GM18517 (cell line): ENCODE measurements at regions not wholly inside any gene's neighbourhood (a gene's known extent, or its start where the extent isn't known, plus 50 kb on each side); places are given as distances from the start of the nearest gene placed in this dataset.
"Not testable (repeated sequence)": the region's sequence is repeated elsewhere in the genome, so short reads cannot be mapped to it uniquely, and the experiment has no call there.

ENCODE experiments used
- ATAC-seq: cut with Tn5 transposase; IDR thresholded peaks from one replicate; pipeline ENCODE4 v1.9.1; 2021; ENCODE audit warnings: mild to moderate bottlenecking, moderate library complexity; ENCODE audit not compliant: unreplicated experiment

DNA sequence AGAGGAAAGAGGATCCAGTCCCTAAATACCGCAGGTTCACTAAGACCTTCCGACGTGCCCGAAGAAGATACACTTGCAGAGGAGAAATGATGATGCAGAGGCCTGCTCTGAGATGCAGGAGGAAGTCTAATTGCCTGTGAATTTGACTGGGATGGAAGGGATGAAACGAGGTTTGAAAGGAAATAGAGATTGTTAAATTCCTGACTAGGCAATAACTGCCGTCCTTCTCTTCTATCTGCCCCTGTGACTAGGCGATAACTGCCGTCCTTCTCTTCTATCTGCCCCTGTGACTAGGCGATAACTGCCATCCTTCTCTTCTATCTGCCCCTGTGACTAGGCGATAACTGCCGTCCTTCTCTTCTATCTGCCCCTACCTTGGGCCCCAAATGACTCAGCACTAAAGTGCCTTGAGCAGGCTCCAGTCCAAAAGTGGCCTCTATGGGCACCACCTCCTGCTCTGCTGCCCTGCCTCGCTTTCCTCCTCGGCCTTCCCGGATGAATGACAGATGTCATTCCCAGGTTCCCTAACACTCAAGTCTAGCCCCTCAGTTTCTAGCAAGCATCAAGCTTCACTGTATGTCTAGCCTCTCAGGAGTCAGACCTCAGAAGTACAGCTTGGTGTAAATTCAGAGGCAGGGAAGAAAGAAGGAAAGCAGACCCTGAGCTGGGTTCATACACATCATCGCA is 189.1 kb downstream of the FOXD4L6 start:
- not testable (repeated sequence) for ATAC-seq

GRCh38 chr9:40935336-40935735 is 193.1 kb downstream of the FOXD4L6 start:
- ATAC-seq, result no peak

- not testable (repeated sequence) for ATAC-seq
These were observed 194.0 kb downstream of the FOXD4L6 start for GRCh38 chr9:40934480-40934879.

GRCh38 chr9:40930426-40930825 is 198.1 kb downstream of the FOXD4L6 start:
- not testable (repeated sequence) for ATAC-seq

DNA sequence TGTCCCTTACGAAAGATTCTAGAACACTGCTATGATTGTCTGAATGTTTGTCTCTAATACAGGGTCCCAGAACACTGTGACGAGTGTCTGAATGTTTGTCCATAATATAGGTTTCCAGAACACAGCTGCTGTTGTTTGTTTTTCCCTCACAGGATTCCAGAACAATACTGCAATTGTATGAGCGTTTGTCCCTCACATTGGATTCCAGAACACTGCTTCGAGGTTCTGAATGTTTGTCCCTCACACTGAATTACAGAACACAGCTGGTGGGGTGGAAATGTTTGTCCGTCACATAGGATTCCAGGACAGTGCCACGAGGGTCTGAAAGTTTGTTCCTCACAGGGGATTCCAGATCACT is 199.0 kb downstream of the FOXD4L6 start:
- ATAC-seq, result not testable (repeated sequence)

GRCh38 chr9:40928803-40929487 is 199.5 kb downstream of the FOXD4L6 start:
- no peak for ATAC-seq

DNA sequence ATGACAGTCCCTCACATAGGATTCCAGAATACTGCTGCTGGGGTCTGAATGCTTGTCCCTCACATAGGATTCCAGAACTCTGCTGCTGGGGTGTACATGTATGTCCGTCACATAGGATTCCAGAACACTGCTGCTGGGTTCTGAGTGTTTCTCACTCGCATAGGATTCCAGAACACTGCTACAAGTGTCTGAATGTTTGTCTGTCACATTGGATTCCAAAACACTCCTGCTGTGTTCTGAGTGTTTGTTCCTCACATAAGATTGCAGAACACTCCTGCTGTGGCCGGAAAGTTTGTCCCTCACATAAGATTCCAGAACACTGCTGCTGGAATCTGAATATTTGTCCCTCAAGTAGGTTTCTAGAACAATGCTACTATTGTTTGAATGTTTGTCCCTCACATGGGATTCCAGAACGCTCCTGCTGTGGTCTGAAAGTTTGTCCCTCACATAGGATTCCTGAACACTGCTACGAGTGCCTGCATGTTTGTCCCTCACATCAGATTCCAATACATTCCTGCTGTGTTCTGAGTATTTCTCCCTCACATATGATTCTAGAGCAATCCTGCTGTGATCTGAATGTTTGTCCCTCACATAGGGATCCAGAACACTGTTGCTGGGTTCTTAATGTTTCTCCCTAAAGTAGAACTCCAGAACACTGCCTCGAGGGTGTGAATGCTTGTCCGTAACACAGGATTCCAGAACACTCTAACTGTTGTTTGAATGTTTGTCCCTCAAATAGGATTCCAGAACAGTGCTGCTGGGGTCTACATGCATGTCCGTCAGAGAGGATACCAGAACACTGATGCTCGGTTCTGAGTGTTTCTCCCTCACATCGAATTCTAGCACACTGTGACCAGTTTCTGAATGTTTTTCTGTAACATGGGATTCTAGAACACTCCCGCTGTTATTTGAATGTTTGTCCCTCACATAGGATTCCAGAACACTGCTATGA is 200.4 kb downstream of the FOXD4L6 start:
- no peak for ATAC-seq

- ATAC-seq, result no peak
These were observed 201.2 kb downstream of the FOXD4L6 start for GRCh38 chr9:40927260-40927631.

- no peak for ATAC-seq
These were observed 201.8 kb downstream of the FOXD4L6 start for GRCh38 chr9:40926404-40927259.

DNA sequence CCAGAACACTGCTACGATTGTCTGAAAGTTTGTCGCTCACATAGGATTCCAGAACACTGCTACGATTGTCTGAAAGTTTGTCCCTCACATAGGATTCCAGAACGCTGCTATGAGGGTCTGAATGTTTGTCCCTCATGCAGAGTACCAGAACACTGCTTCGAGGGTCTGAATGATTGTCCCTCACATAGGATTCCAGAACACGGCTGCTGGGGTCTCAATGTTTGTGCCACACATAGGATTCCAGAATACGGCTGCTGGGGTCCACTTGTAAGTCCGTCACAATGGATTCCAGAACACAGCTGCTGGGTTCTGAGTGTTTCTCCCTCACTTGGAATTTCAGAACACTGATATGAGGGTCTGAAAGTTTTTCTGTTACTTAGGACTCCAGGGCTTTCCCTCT is 203.3 kb downstream of the FOXD4L6 start:
- no peak for ATAC-seq

GRCh38 chr9:40916399-40916783 is 212.1 kb downstream of the FOXD4L6 start:
- not testable (repeated sequence) for ATAC-seq

DNA sequence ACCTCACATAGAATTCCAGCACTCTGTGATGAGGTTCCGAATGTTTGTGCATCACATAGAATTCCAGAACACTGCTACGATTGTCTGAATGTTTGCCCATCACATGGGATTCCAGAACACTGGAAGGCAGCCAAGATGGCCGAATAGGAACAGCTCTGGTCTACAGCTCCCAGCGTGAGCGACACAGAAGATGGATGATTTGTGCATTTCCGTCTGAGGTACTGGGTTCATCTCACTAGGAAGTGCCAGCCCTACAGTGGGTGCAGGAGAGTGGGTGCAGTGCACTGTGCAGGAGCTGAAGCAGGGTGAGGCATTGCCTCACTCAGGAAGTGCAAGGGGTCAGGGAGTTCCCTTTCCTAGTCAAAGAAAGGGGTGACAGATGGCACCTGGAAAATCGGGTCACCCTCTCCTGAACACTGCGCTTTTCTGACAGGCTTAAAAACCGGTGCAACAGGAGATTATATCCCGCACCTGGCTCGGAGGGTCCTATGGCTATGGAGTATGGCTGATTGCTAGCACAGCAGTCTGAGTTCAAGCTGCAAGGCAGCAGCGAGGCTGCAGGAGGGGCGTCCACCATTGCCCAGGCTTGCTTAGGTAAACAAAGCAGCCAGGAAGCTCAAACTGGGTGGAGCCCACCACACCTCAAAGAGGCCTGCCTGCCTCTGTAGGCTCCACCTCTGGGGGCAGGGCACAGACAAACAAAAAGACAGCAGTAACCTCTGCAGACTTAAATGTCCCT is 212.7 kb downstream of the FOXD4L6 start:
- ATAC-seq, result not testable (repeated sequence)

GRCh38 chr9:40914772-40915659 is 213.5 kb downstream of the FOXD4L6 start:
- ATAC-seq, result no peak

- ATAC-seq, result no peak
These were observed 214.4 kb downstream of the FOXD4L6 start for GRCh38 chr9:40913928-40914673.

- no peak for ATAC-seq
These were observed 215.3 kb downstream of the FOXD4L6 start for GRCh38 chr9:40913096-40913719.

DNA sequence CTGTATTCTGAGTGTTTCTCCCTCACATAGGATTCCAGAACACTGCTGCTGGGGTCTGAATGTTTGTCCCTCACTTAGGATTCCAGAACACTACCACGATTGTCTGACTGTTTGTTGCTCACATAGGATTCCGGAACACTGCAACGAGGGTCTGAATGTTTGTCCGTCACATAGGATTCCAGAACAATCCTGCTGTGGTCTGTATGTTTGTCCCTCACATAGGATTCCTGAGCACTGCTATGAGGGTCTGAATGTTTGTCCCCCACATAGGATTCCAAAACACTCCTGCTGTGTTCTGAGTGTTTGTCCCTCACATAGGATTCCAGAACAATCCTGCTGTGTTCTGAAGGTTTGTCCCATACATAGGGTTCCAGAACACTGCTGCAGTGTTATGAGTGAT is 215.8 kb downstream of the FOXD4L6 start:
- ATAC-seq, result not testable (repeated sequence)

DNA sequence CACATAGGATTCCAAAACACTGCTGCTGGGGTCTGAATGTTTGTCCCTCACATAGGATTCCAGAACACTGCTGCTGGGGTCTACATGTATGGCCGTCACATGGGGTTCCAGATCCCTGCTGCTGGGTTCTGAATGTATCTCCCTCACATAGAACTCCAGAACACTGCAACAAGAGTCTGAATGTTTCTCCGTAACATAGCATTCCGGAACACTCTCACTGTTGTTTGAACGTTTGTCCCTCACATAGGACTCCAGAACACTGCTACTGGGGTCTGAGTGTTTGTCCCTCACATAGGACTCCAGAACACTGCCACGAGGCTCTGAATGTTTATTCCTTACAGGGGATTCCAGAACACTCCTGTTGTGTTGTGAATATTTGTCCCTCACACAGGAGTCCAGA is 216.8 kb downstream of the FOXD4L6 start:
- ATAC-seq, result no peak

DNA sequence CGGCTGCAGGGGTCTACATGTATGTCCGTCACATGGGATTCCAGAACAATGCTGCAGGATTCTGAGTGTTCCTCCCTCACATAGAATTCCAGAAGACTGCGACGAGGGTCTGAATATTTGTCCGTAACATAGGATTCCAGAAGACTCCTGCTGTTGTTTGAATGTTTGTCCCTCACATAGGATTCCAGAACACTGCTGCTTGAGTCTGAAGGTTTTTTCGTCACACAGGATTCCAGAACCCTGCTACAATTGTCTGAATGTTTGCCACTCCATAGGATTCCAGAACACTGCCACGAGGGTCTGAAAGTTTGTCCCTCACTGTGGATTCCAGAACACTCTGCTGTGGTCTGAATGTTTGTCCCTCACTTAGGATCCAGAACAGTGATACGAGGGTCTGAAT is 217.5 kb downstream of the FOXD4L6 start:
- not testable (repeated sequence) for ATAC-seq
